Astrocyte (in vitro differentiated cells and primary cell): ENCODE measurements at regions not wholly inside any gene's neighbourhood (a gene's known extent, or its start where the extent isn't known, plus 50 kb on each side); places are given as distances from the start of the nearest gene placed in this dataset.

Experiments
- CTCF ChIP-seq: IDR thresholded peaks from 2 replicates; pipeline ENCODE4 v1.5.1; 2011; ENCODE audit warnings: low read depth, mild to moderate bottlenecking, inconsistent platforms, low read length, moderate library complexity; ENCODE audit not compliant: insufficient read depth
- EZH2 ChIP-seq: IDR thresholded peaks from 2 replicates; pipeline ENCODE4 v1.6.1; 2012; ENCODE audit warnings: mild to moderate bottlenecking, low read length, inconsistent platforms; ENCODE audit not compliant: insufficient read depth

- TF ChIP-seq CTCF (no peak), EZH2 (no peak)
Measured at GRCh38 chr7:115137816-115138215, 215.9 kb downstream of the MDFIC start.
